Panc1 (cell line): ENCODE measurements at regions not wholly inside any gene's neighbourhood (a gene's known extent, or its start where the extent isn't known, plus 50 kb on each side); places are given as distances from the start of the nearest gene placed in this dataset.

ENCODE experiments used
- ATAC-seq: fragments of 200-7000 bp; cut with Tn5 transposase; 2 replicates; pipeline ENCODE4 v1.9.1; 2020; ENCODE audit warnings: mild to moderate bottlenecking, moderate library complexity
- BruUV-seq: library from RNA; stranded (reverse); fragments of 400-500 nt; replicated peaks from 2 replicates; lab custom pipeline; 2021; lab: Mats Ljungman, UMichigan
- CTCF ChIA-PET: fragments of 300-600 bp; sonication (Branson Sonifier 250); formaldehyde crosslinking; loops from one replicate; lab custom pipeline; 2022; ENCODE audit warnings: antibody characterized with exemption; lab: Charles Lee
- POLR2A ChIA-PET: fragments of 300-600 bp; sonication (Branson Sonifier 250); formaldehyde crosslinking; loops from one replicate; lab custom pipeline; 2022; ENCODE audit warnings: antibody characterized with exemption; lab: Charles Lee
- DNase-seq: peaks from one replicate; pipeline ENCODE4 v3.0.0-alpha.2; 2010; ENCODE audit warnings: low read depth, low spot score
- H3K27ac ChIP-seq: 2 replicates; pipeline ENCODE4 v1.5.1; 2011; ENCODE audit warnings: mild to moderate bottlenecking, low read length, inconsistent platforms
- H3K27me3 ChIP-seq: fragments of 200-500 bp; sonication (Bioruptor generic); 2 replicates; pipeline ENCODE4 v1.6.0; 2014; ENCODE audit warnings: low read length, inconsistent platforms; ENCODE audit not compliant: control insufficient read depth, insufficient read depth
- H3K36me3 ChIP-seq: fragments of 200-500 bp; sonication (Bioruptor generic); 2 replicates; pipeline ENCODE4 v1.5.1; 2014; ENCODE audit warnings: inconsistent platforms, mild to moderate bottlenecking, low read length, moderate library complexity; ENCODE audit not compliant: control insufficient read depth, insufficient read depth
- H3K4me1 ChIP-seq: 2 replicates; pipeline ENCODE4 v1.5.1; 2011; ENCODE audit warnings: inconsistent platforms, mild to moderate bottlenecking, low read length, moderate library complexity; ENCODE audit not compliant: control insufficient read depth, insufficient read depth
- H3K4me3 ChIP-seq, 2 experiments: 2 replicates each; pipeline ENCODE4 v1.5.1; 2011 to 2012; ENCODE audit warnings: low read depth in 2 of 2, low read length in 2 of 2, mild to moderate bottlenecking in 2 of 2, inconsistent platforms in 1 of 2, moderate library complexity in 1 of 2
- H3K9me3 ChIP-seq: fragments of 200-500 bp; sonication (Bioruptor generic); 2 replicates; pipeline ENCODE4 v1.5.1; 2014; ENCODE audit warnings: low read depth, mild to moderate bottlenecking, inconsistent platforms, low read length, moderate library complexity; ENCODE audit not compliant: control insufficient read depth, insufficient read depth
- CTCF ChIP-seq: fragments of 450-650 bp; IDR thresholded peaks from 2 replicates; pipeline ENCODE4 v1.5.1; 2017; ENCODE audit warnings: mild to moderate bottlenecking
- POLR2AphosphoS5 ChIP-seq: IDR thresholded peaks from 2 replicates; pipeline ENCODE4 v1.6.1; 2012; ENCODE audit warnings: mild to moderate bottlenecking, low read depth, low read length, moderate library complexity
- REST ChIP-seq, 2 experiments: IDR thresholded peaks; 2 replicates each; pipeline ENCODE4 v1.6.1; 2011 to 2012; ENCODE audit warnings: low read depth in 2 of 2, control low read depth in 1 of 2, low read length in 1 of 2, mild to moderate bottlenecking in 1 of 2, moderate library complexity in 1 of 2; ENCODE audit not compliant: insufficient read depth in 1 of 2
- SIN3A ChIP-seq: IDR thresholded peaks from 2 replicates; pipeline ENCODE4 v1.6.1; 2012; ENCODE audit warnings: low read depth, mild to moderate bottlenecking, low read length, moderate library complexity, borderline replicate concordance; ENCODE audit not compliant: insufficient read depth
- TCF7L2 ChIP-seq: IDR thresholded peaks from 2 replicates; pipeline ENCODE4 v1.6.1; 2011; ENCODE audit warnings: mild to moderate bottlenecking, low read depth, low read length, inconsistent platforms
- in situ Hi-C: cut with HindIII; loops from 2 replicates; pipeline ENCODE4 v1.10.0; 2016; ENCODE audit warnings: low sequenced_read_pairs, low pct_unique_long_range_greater_than_20kb
- intact Hi-C: fragments of 100-400 bp; cut with micrococcal nuclease; formaldehyde crosslinking; loops from one replicate; pipeline ENCODE4 v1.10.0; 2022; ENCODE audit not compliant: unreplicated experiment

GRCh38 chr16:50853329-50853728, 111.4 kb downstream of the CYLD start:
- no peak for TF ChIP-seq SIN3A
- TF ChIP-seq POLR2AphosphoS5: no peak
- no peak for TF ChIP-seq CTCF
- TF ChIP-seq REST (IDR thresholded peaks at IDR 0.05; ENCODE audit: insufficient read depth in 1 of 2, low read depth in 2 of 2, low read length in 1 of 2): no peak
- no peak for TF ChIP-seq TCF7L2

More at GRCh38 chr16:50853329-50853728, 111.4 kb downstream of the CYLD start:
- in situ Hi-C loops (no loop called here), intact Hi-C loops (no loop called here)
- POLR2A ChIA-PET: no interaction called here
- DNase-seq: no peak
- Histone ChIP-seq H3K27ac (no peak overlapping the region), H3K36me3 (no peaks in the 10 kb centered on the region), H3K4me3 (no peak overlapping the region), H3K4me1 (no peaks in the 10 kb centered on the region), H3K9me3 (no peaks in the 10 kb centered on the region), H3K27me3 (no peaks in the 10 kb centered on the region)
- BruUV-seq: no TSS peak
- CTCF ChIA-PET: no interaction called here
- ATAC-seq: no peak
